ENCODE measurements at regions not wholly inside any gene's neighbourhood (a gene's known extent, or its start where the extent isn't known, plus 50 kb on each side); places are given as distances from the start of the nearest gene placed in this dataset.
A peak's percentile ranks its signal among the peaks of the same experiment; 100 is the strongest.

DNA sequence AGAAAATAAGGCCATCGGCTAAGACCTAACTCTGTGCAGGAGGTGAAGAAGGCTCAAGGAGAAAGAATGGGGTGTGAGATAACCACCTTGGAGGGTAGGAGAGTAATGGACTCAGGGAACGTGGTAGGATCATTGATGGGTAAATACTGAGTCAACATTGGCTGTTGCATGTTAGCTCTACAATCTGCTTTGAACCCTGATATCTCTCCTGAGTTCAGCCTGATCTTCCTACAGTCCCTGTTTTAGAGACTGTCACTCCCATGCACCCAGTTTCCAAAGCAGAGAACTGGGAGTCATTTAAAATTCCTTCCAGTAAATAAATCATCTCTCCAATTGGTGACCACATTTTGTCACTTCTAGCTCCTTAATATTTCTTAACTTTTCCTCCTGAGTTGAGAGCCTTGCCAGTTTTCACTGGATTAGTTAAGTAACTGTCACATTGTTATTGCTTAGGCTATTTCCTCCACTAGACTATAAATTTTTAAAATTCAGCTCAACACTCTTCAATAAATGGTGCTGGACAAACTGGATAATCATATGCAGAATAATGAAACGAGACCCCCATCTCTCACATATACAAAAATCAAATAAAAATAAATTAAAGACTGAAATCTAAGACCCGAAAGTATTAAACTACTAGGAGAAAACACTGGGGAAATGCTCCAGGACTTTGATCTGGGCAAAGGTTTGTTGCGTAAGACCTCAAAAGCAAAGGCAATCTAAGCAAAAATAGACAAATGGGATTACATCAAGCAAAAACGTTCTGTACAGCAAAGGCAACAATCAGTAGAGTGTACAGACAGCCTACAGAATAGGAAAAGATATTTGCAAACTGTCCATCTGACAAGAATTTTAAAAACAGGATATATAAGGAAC is 138.9 kb upstream of the TMEM170B start (continued):
- TF ChIP-seq SOX6 (IDR thresholded peaks at IDR 0.05) (no peak), SOX6 (CRISPR knock-in tag; IDR thresholded peaks at IDR 0.05) (peak; percentile 90), ZSCAN9 (CRISPR knock-in tag; IDR thresholded peaks at IDR 0.05; ENCODE audit: borderline replicate concordance) (peak; percentile 41; the same call in 1 of the 2 replicates), ETV6 (CRISPR knock-in tag; conservative IDR thresholded peaks at IDR 0.05) (no peak), SP4 (CRISPR knock-in tag; IDR thresholded peaks at IDR 0.05) (no peak), DPF2 (CRISPR knock-in tag; IDR thresholded peaks at IDR 0.05; ENCODE audit: borderline replicate concordance, low read depth) (peak; percentile 86), ONECUT2 (CRISPR knock-in tag; IDR thresholded peaks at IDR 0.05) (peak; percentile 57), HNF4A (CRISPR knock-in tag; IDR thresholded peaks at IDR 0.05) (peak; percentile 99), RELA (CRISPR knock-in tag; IDR thresholded peaks at IDR 0.05) (no peak), SMARCC2 (IDR thresholded peaks at IDR 0.05) (0 out of 2 replicates have a peak, but pooled peaks have one; percentile 62), FOSL1 (CRISPR knock-in tag; IDR thresholded peaks at IDR 0.05; ENCODE audit: borderline replicate concordance) (no peak), MAX (IDR thresholded peaks at IDR 0.05) (peak; percentile 77), GABPA (IDR thresholded peaks at IDR 0.05; ENCODE audit: low read depth, low read length) (no peak), GABPA (CRISPR knock-in tag; IDR thresholded peaks at IDR 0.05; ENCODE audit: low read depth) (peak; percentile 54), POGZ (CRISPR knock-in tag; IDR thresholded peaks at IDR 0.05) (peak; percentile 70), KDM4B (CRISPR knock-in tag; IDR thresholded peaks at IDR 0.05) (peak; percentile 71; the same call in 1 of the 2 replicates), CEBPG (CRISPR knock-in tag; IDR thresholded peaks at IDR 0.05) (peak; percentile 99), SAP130 (CRISPR knock-in tag; IDR thresholded peaks at IDR 0.05; ENCODE audit: low read depth) (peak; percentile 70), PHF5A (CRISPR knock-in tag; IDR thresholded peaks at IDR 0.05; ENCODE audit: low read depth, unreplicated experiment) (peak; percentile 71), AGO2 (optimal IDR thresholded peaks at IDR 0.05; ENCODE audit: low read depth, low read length) (no peak)
- TF ChIP-seq, protein P1, sequence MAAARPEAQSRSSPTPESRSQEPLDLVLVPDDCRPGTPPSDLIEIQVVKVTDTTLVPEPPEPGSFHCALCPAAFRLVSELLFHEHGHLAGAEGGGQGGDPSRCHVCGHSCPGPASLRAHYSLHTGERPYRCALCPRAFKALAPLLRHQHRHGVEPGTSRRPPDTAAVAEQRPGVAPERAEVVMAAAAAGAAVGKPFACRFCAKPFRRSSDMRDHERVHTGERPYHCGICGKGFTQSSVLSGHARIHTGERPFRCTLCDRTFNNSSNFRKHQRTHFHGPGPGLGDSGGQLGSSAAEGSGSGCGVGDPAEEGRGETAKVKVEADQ (CRISPR knock-in tag; IDR thresholded peaks at IDR 0.05; ENCODE audit: borderline replicate concordance): no peak
- TF ChIP-seq, protein P2, sequence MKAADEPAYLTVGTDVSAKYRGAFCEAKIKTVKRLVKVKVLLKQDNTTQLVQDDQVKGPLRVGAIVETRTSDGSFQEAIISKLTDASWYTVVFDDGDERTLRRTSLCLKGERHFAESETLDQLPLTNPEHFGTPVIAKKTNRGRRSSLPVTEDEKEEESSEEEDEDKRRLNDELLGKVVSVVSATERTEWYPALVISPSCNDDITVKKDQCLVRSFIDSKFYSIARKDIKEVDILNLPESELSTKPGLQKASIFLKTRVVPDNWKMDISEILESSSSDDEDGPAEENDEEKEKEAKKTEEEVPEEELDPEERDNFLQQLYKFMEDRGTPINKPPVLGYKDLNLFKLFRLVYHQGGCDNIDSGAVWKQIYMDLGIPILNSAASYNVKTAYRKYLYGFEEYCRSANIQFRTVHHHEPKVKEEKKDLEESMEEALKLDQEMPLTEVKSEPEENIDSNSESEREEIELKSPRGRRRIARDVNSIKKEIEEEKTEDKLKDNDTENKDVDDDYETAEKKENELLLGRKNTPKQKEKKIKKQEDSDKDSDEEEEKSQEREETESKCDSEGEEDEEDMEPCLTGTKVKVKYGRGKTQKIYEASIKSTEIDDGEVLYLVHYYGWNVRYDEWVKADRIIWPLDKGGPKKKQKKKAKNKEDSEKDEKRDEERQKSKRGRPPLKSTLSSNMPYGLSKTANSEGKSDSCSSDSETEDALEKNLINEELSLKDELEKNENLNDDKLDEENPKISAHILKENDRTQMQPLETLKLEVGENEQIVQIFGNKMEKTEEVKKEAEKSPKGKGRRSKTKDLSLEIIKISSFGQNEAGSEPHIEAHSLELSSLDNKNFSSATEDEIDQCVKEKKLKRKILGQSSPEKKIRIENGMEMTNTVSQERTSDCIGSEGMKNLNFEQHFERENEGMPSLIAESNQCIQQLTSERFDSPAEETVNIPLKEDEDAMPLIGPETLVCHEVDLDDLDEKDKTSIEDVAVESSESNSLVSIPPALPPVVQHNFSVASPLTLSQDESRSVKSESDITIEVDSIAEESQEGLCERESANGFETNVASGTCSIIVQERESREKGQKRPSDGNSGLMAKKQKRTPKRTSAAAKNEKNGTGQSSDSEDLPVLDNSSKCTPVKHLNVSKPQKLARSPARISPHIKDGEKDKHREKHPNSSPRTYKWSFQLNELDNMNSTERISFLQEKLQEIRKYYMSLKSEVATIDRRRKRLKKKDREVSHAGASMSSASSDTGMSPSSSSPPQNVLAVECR (CRISPR knock-in tag; IDR thresholded peaks at IDR 0.05; ENCODE audit: borderline replicate concordance): peak; percentile 25; the same call in 1 of the 2 replicates
- TF ChIP-seq, protein P3, sequence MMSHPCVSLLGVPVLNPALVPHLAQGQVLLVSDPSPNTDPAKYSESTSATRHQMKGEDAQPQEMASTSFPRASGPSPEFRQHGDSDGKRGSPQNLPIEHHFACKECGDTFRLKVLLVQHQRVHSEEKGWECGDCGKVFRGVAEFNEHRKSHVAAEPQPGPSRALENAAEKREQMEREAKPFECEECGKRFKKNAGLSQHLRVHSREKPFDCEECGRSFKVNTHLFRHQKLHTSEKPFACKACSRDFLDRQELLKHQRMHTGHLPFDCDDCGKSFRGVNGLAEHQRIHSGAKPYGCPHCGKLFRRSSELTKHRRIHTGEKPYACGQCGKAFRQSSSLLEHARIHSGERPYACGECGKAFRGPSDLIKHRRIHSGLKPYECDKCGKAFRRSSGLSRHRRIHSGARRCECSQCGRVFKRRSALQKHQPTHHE (CRISPR knock-in tag; IDR thresholded peaks at IDR 0.05; ENCODE audit: borderline replicate concordance): 0 out of 2 replicates have a peak, but pooled peaks have one; percentile 57

All from HepG2 (cell line).